ENCODE measurements at regions not wholly inside any gene's neighbourhood (a gene's known extent, or its start where the extent isn't known, plus 50 kb on each side); places are given as distances from the start of the nearest gene placed in this dataset.

DNA sequence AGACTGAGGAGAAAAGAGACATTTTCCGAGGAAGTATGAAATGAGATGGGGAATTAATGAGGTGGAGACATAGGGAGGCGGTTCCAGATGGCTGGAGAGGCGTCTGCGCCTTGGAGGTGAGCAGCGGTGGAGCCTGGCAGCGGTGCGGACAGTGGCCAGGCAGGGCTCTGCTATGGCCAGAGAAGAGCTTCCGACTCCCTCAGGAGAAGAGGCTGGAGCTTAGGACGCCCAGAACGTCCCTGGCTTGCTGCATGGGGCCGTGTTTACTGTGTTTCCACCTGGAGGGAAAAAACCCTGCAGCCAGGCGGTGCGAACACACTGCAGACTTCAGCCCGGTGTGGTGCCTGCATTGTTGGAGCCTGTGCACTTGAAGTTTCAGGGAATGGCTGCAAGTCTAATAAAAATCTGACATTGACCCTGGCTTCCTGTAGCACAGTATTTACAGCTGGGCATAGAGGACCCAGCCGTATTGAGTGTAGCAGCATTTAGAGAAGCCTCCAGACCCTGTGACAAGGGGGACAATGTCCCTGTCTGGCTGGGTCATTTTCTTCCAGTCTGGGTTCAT lies 447.1 kb upstream of the MKI67 start:
- H3K9me1 ChIP-seq (replicated peaks; ENCODE audit: control insufficient read depth, extremely low read depth, insufficient read depth, low read length), result no peaks in the 10 kb centered on the region
- no peaks in the 10 kb centered on the region for H3K9me3 ChIP-seq (replicated peaks; ENCODE audit: control insufficient read depth, insufficient read depth, low read length)
- FAIRE-seq (no peak), DNase-seq (ENCODE audit: low read depth, low spot score) (no peak)
- H3K27ac ChIP-seq (ENCODE audit: insufficient read depth, low read depth, low read length), result no peak overlapping the region
- no peak overlapping the region for H3K9ac ChIP-seq (replicated peaks; ENCODE audit: extremely low read depth, insufficient read depth, low read length)
- POLR2A ChIA-PET, result no interaction called here
- no peaks in the 10 kb centered on the region for H3K27me3 ChIP-seq (ENCODE audit: control insufficient read depth in 2 of 2, insufficient read depth in 2 of 2, low read length in 2 of 2)
- H3K79me2 ChIP-seq (ENCODE audit: control insufficient read depth, insufficient read depth, low read length), result no peaks in the 10 kb centered on the region
- no peaks in the 10 kb centered on the region for H3K36me3 ChIP-seq (ENCODE audit: control insufficient read depth in 2 of 2, extremely low read depth in 1 of 2, insufficient read depth in 2 of 2, low read length in 2 of 2)
- no peaks in the 10 kb centered on the region for H4K20me1 ChIP-seq (replicated peaks; ENCODE audit: control insufficient read depth, extremely low read depth, insufficient read depth, low read length)
- CTCF ChIA-PET, result no interaction called here
- dilution Hi-C loops (cut with MboI; ENCODE audit: extremely low pct_ligation_motif_present, low sequenced_read_pairs) (no loop called here), intact Hi-C loops (cut with micrococcal nuclease) (no loop called here)
- TF ChIP-seq MYC (IDR thresholded peaks at IDR 0.05; ENCODE audit: low read depth, low read length) (no peak), EZH2 (IDR thresholded peaks at IDR 0.05; ENCODE audit: borderline replicate concordance, low read depth, low read length, severe bottlenecking) (no peak), FOS (IDR thresholded peaks at IDR 0.05; ENCODE audit: borderline replicate concordance, insufficient read depth, low read length) (no peak), GATA2 (IDR thresholded peaks at IDR 0.05; ENCODE audit: insufficient read depth, insufficient read length, low read depth, low read length) (no peak), POLR2A (IDR thresholded peaks at IDR 0.05; ENCODE audit: low read depth, low read length) (no peak), JUN (IDR thresholded peaks at IDR 0.05; ENCODE audit: borderline replicate concordance, insufficient read depth, insufficient read length, low read depth) (no peak), POLR2AphosphoS5 (IDR thresholded peaks at IDR 0.05; ENCODE audit: insufficient read depth, low read depth, low read length) (no peak)
- TF ChIP-seq, protein P1, sequence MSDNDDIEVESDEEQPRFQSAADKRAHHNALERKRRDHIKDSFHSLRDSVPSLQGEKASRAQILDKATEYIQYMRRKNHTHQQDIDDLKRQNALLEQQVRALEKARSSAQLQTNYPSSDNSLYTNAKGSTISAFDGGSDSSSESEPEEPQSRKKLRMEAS (IDR thresholded peaks at IDR 0.05; ENCODE audit: insufficient read depth, insufficient read length), result no peak
- TF ChIP-seq, protein P2, sequence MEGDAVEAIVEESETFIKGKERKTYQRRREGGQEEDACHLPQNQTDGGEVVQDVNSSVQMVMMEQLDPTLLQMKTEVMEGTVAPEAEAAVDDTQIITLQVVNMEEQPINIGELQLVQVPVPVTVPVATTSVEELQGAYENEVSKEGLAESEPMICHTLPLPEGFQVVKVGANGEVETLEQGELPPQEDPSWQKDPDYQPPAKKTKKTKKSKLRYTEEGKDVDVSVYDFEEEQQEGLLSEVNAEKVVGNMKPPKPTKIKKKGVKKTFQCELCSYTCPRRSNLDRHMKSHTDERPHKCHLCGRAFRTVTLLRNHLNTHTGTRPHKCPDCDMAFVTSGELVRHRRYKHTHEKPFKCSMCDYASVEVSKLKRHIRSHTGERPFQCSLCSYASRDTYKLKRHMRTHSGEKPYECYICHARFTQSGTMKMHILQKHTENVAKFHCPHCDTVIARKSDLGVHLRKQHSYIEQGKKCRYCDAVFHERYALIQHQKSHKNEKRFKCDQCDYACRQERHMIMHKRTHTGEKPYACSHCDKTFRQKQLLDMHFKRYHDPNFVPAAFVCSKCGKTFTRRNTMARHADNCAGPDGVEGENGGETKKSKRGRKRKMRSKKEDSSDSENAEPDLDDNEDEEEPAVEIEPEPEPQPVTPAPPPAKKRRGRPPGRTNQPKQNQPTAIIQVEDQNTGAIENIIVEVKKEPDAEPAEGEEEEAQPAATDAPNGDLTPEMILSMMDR (IDR thresholded peaks at IDR 0.05; ENCODE audit: extremely low read depth in 1 of 2, insufficient read depth in 1 of 2, low read depth in 1 of 2, low read length in 2 of 2), result no peak
- H3K4me1 ChIP-seq (ENCODE audit: control insufficient read depth, extremely low read depth, insufficient read depth, low read length), result no peaks in the 10 kb centered on the region
- H3K4me2 ChIP-seq (ENCODE audit: insufficient read depth, low read length), result no peak overlapping the region
- BruUV-seq (replicated peaks), result no TSS peak
- H2AFZ ChIP-seq (ENCODE audit: low read depth, low read length), result no peak overlapping the region
- H3K4me3 ChIP-seq (replicated peaks in 1 of 3; ENCODE audit: insufficient read depth in 1 of 3, low read depth in 1 of 3, low read length in 3 of 3), result no peak overlapping the region
